Coronary artery (tissue), 2 donors: ENCODE measurements at regions not wholly inside any gene's neighbourhood (a gene's known extent, or its start where the extent isn't known, plus 50 kb on each side); places are given as distances from the start of the nearest gene placed in this dataset.

Source experiments
- DNase-seq: peaks from one replicate; pipeline ENCODE4 v3.0.0-alpha.2; 2017; ENCODE audit warnings: low spot score
- H3K27ac ChIP-seq, 2 donors: fragments of 200-600 bp; sonication (generic); one replicate each; pipeline ENCODE4 v1.5.1; 2016 to 2019
- H3K4me3 ChIP-seq: fragments of 200-600 bp; sonication (generic); 2 replicates; pipeline ENCODE4 v1.5.1; 2016; ENCODE audit warnings: mild to moderate bottlenecking, moderate library complexity
- CTCF ChIP-seq: fragments of 200-600 bp; sonication (generic); IDR thresholded peaks from one replicate; pipeline ENCODE4 v1.5.1; 2019; ENCODE audit warnings: antibody characterized with exemption

GRCh38 chr13:37383046-37383445 lies 215.5 kb downstream of the POSTN start:
- Histone ChIP-seq H3K4me3 (no peak overlapping the region), H3K27ac (no peak overlapping the region)
- TF ChIP-seq CTCF, result no peak
- no peak for DNase-seq

- DNase-seq, result no peak
- H3K4me3 ChIP-seq, result no peak overlapping the region
- TF ChIP-seq CTCF, result no peak
- no peak overlapping the region for H3K27ac ChIP-seq
Observed at GRCh38 chr13:37382146-37382545, 216.4 kb downstream of the POSTN start.

GRCh38 chr13:37381502-37381901 lies 217.1 kb downstream of the POSTN start:
- no peak for DNase-seq
- no peak for TF ChIP-seq CTCF
- no peak overlapping the region for H3K4me3 ChIP-seq
- no peak overlapping the region for H3K27ac ChIP-seq

GRCh38 chr13:37379841-37380240 lies 218.7 kb downstream of the POSTN start:
- DNase-seq, result no peak
- no peak for TF ChIP-seq CTCF
- H3K27ac ChIP-seq, result no peak overlapping the region
- no peak overlapping the region for H3K4me3 ChIP-seq

- no peak for TF ChIP-seq CTCF
- Histone ChIP-seq H3K27ac (no peak overlapping the region), H3K4me3 (no peak overlapping the region)
- DNase-seq, result no peak
Observed at GRCh38 chr13:37375724-37376123, 222.8 kb downstream of the POSTN start.

- DNase-seq, result no peak
- H3K27ac ChIP-seq, result no peak overlapping the region
- H3K4me3 ChIP-seq, result no peak overlapping the region
- no peak for TF ChIP-seq CTCF
Observed at GRCh38 chr13:37375071-37375470, 223.5 kb downstream of the POSTN start.

GRCh38 chr13:37369616-37370015 lies 229.0 kb downstream of the POSTN start:
- no peak for TF ChIP-seq CTCF
- no peak overlapping the region for H3K27ac ChIP-seq
- no peak for DNase-seq
- H3K4me3 ChIP-seq, result no peak overlapping the region
